Upper lobe of left lung (tissue), 4 donors: ENCODE measurements at regions not wholly inside any gene's neighbourhood (a gene's known extent, or its start where the extent isn't known, plus 50 kb on each side); places are given as distances from the start of the nearest gene placed in this dataset.

Experiments used
- CTCF ChIP-seq, 6 experiments: fragments of 450-650 bp in 4 of 6; fragments of 200-600 bp in 2 of 6; sonication (generic) in 2 of 6; IDR thresholded peaks; one replicate each; pipeline ENCODE4 v1.5.1; 2016 to 2019; ENCODE audit warnings: antibody characterized with exemption in 6 of 6
- EP300 ChIP-seq, 4 donors: sonication (generic); formaldehyde crosslinking; IDR thresholded peaks; one replicate each; pipeline ENCODE4 v1.5.1; 2017; ENCODE audit warnings: antibody characterized with exemption in 4 of 4, control low read depth in 2 of 4
- POLR2A ChIP-seq, 4 donors: fragments of 450-650 bp; IDR thresholded peaks; one replicate each; pipeline ENCODE4 v1.5.1; 2016 to 2017; ENCODE audit warnings: antibody characterized with exemption in 4 of 4, mild to moderate bottlenecking in 2 of 4
- POLR2AphosphoS5 ChIP-seq, 2 donors: sonication (generic); formaldehyde crosslinking; IDR thresholded peaks; one replicate each; pipeline ENCODE4 v1.5.1; 2017; ENCODE audit warnings: antibody characterized with exemption in 2 of 2

- TF ChIP-seq POLR2AphosphoS5 (IDR thresholded peaks at IDR 0.05) = no peak
- TF ChIP-seq CTCF (IDR thresholded peaks at IDR 0.05) = no peak
- TF ChIP-seq POLR2A (IDR thresholded peaks at IDR 0.05) = no peak
- TF ChIP-seq EP300 (IDR thresholded peaks at IDR 0.05) = no peak
These were observed 58.2 kb upstream of the SLC25A33 start for GRCh38 chr1:9481048-9481447.
